HG02798 (cell line): ENCODE measurements at regions not wholly inside any gene's neighbourhood (a gene's known extent, or its start where the extent isn't known, plus 50 kb on each side); places are given as distances from the start of the nearest gene placed in this dataset.

Experiments
- ATAC-seq: cut with Tn5 transposase; IDR thresholded peaks from one replicate; pipeline ENCODE4 v1.9.1; 2021; ENCODE audit warnings: mild to moderate bottlenecking; ENCODE audit not compliant: unreplicated experiment, poor library complexity

DNA sequence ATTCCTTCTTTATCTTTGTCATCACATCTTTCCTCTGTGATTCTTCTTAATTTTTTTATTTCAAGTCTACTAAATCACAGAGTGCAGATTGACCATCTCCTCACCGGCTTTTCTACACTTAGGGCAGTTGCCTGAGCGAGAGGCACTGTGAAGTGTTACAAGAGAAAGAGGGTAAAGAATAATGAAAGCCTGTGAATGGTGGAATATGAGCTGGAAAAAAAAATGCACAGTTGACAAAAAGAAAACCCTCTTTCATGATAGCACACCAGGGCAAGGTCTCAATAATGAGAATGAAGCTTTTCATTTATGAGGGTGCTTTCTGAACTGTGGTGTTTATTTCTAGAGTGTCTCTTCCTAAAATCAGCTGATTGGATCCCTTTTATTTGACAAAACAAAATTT, 106.2 kb upstream of the PDE3A start:
- no peak for ATAC-seq

- ATAC-seq = no peak
Measured at GRCh38 chr12:20264026-20264425, 104.3 kb upstream of the PDE3A start.

DNA sequence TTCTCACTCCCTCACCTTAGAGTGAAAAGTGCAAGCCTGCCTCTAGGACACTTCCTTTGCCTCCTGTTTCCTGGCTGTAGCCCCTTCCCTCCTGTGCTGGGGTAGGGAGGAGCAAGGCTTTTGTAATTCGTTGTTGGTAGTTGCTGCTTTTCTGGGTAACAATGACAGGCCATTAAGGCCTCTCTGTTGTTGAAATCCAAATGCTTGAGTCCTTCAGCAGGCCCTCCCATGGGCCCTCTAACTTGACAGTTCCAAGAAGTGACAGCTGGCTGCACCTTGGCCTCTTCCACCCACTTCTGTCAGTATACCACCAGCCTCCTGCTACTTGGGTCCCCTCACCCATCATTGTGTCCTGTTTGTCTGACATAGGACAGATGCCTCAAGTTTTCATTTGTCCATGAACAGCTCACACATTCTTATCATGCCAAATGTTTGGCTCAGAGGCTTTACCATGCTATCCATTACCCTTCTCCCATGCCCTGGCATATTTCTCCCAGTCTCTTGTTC, 103.7 kb upstream of the PDE3A start:
- ATAC-seq = no peak

- no peak for ATAC-seq
Measured at GRCh38 chr12:20268121-20268732, 100.1 kb upstream of the PDE3A start.

- no peak for ATAC-seq
Measured at GRCh38 chr12:20268771-20269170, 99.6 kb upstream of the PDE3A start.

DNA sequence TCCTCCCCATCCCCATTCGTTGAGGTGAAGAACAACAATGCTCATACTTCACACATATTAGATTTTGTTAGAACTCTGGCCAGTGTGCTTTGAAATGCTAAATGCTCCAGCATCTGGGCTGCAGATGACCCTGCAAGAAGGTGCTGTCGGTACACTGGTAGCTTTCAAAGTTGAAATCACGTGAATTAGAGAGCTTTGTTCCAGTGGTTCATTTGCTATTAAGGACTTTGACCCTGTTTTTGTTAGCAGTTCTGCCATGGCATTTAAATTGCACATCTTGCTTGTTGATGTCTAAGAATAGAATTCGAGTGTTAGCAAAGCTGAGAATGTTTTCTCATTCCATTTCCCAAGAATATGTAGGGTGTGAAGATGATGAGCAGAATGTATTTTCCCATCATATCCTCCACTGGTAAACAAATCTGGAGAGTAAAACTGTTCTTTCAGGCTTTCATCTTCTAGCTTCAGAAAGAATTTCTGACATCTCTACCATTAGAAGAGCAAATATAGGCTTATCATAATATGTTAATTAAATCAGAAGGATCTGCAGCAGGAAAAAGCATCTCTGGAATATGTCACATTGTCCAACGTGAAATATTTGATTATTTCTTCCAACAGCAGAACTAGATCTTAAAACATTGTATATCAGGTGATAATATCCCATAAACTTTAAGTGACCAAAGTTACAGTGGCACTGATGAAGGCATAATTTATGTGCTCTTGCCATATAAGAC, 98.8 kb upstream of the PDE3A start:
- no peak for ATAC-seq

DNA sequence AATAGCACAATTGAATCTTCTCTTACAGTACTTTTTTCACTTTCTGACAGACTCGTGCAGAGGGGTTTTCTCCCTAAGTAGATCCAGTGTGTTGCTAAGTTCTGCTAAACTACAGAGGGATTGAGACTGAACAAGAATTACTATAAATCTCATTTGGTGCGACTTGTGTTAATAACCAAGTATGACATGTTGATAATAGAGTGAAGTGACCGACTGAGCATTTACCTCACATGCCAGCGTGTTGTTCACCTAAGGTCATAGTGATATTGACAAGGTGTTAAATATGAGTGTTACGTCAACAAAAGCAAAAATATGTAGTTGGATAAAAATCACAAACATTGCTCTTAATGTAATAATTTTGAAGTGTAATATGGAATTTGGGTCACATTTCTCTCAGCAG, 97.8 kb upstream of the PDE3A start:
- no peak for ATAC-seq

- ATAC-seq = no peak
Measured at GRCh38 chr12:20272161-20272560, 96.2 kb upstream of the PDE3A start.

- ATAC-seq = no peak
Measured at GRCh38 chr12:20272801-20273200, 95.5 kb upstream of the PDE3A start.

- no peak for ATAC-seq
Measured at GRCh38 chr12:20274008-20274407, 94.3 kb upstream of the PDE3A start.

- no peak for ATAC-seq
Measured at GRCh38 chr12:20278276-20278675, 90.1 kb upstream of the PDE3A start.

GRCh38 chr12:20280515-20280914, 87.8 kb upstream of the PDE3A start:
- ATAC-seq = no peak

GRCh38 chr12:20282401-20282800, 85.9 kb upstream of the PDE3A start:
- ATAC-seq = no peak

DNA sequence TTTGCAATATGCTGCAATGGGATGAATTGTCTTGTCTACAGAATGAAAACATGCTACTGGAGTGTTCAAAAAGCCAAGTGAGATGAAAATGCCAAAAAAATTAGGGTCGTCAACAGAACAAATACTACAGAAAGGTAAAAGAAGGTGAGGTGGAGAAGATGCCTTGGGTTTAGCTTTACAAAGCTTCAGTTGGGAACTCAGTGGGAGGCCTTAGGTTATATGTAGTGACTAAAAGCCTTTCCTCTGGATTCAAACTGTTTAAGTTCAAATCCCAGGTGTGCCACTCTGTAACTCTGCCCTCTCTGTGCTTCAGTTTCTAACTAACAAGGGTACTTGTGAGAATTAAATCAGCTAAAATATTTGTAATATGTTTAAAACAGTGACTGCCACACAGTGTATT, 84.9 kb upstream of the PDE3A start:
- ATAC-seq = no peak

- ATAC-seq = no peak
Measured at GRCh38 chr12:20289520-20289919, 78.8 kb upstream of the PDE3A start.

DNA sequence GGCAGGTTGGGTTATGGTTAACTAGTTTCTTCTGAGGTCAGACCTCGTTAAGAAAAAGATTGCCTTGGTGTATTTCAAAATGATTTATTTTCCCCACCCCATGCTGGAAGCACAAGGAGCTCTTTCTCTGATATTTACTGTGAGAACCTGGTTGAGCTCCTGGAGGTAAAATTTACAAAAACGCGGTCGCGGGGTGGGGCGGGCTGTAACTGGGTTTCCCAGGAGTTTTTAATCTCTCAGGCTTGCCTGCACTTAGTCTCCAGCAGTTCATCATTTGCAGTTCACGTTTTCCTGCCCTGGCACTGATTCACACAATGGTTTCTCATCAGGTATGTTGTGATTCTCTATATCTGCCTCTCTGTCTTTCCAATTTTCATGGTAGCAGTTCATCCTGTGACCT, 67.9 kb upstream of the PDE3A start:
- no peak for ATAC-seq

DNA sequence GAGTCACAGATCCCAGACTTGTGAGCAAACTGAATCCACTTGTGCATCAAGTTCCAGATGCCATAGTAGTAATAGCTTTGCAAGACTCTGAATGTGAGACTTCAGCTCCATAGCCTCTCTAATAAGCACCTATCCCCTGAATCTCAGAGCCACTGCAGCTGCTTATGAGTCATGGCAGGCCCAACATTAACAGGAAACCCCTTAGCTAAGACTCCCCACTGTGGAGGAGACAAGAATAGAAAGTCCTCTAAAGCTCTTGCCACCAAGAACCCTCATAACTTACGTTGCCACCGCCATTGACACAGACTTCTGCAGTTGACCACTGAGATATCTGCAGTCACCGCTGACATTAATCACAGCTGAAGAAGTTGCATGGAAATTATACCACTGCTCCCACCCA, 62.9 kb upstream of the PDE3A start:
- ATAC-seq = no peak

DNA sequence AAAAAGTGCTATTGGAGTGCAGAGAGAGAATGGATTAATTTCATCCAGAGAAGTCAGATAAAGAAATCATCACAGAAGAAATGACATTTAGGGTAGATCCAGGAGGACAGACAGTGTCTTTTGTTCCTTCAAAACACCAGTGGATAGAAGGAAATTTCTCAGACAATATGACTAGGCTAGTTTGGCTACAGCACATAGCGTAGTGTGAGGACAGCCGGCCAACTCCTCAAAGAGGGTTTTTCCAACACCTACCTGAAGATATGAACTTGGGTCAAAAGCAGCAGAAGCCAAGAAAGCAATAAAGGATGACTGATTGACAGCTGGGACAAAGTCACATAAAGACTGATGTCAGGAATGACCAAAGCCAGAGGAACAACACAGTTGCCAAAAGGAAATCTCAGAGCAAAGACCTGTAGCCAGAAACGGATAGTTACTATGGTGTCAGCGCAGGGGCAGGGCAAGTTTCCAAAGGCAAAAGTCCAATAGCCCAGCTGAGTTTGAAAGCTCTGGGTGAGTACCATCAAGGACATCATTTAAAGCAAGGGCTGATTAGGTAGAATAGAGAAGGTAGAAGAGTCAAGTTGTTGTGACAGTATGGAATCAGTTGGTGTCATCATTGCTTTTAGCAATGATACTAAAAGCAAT, 58.7 kb upstream of the PDE3A start:
- no peak for ATAC-seq

DNA sequence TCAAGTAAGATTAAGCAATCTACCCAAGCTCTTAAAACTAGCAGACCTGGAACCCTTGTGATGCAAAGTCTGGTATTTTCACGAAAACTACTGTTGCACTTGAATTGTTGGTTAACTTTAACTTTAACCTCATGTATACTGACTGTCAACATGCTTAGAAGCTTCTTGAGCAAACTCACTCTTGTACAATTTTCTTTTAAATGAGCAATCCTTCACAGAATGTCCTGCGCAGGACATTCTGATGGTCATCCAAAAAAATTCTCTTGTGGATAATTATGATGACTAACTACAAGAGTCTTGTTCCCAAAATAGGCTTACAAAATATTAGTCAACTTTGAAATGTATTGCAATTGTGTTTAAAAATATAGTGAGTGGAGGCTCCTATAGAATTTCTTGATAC, 54.0 kb upstream of the PDE3A start:
- ATAC-seq = no peak

- no peak for ATAC-seq
Measured at GRCh38 chr12:20317554-20317953, 50.8 kb upstream of the PDE3A start.
